HepG2 (cell line): ENCODE measurements at regions not wholly inside any gene's neighbourhood (a gene's known extent, or its start where the extent isn't known, plus 50 kb on each side); places are given as distances from the start of the nearest gene placed in this dataset.

Experiments
- ELF4 ChIP-seq: sonication (generic); formaldehyde crosslinking; IDR thresholded peaks from 2 replicates; pipeline ENCODE4 v1.5.0; 2020; ENCODE audit warnings: missing genetic modification reagents, mild to moderate bottlenecking, moderate library complexity, borderline replicate concordance
- GLI4 ChIP-seq: sonication (generic); formaldehyde crosslinking; IDR thresholded peaks from 2 replicates; pipeline ENCODE4 v1.5.1; 2020; ENCODE audit warnings: missing genetic modification reagents, mild to moderate bottlenecking, moderate library complexity, borderline replicate concordance
- GLMP ChIP-seq: sonication (generic); formaldehyde crosslinking; IDR thresholded peaks from 2 replicates; pipeline ENCODE4 v1.9.0; 2021; ENCODE audit warnings: missing genetic modification reagents, mild to moderate bottlenecking, borderline replicate concordance
- IKZF4 ChIP-seq: sonication (generic); formaldehyde crosslinking; IDR thresholded peaks from 2 replicates; pipeline ENCODE4 v1.5.1; 2020; ENCODE audit warnings: borderline replicate concordance, mild to moderate bottlenecking, low read depth, missing genetic modification reagents; ENCODE audit errors: not compliant biosample characterization
- MLXIP ChIP-seq: sonication (generic); formaldehyde crosslinking; IDR thresholded peaks from 2 replicates; pipeline ENCODE4 v1.9.0; 2021; ENCODE audit warnings: missing genetic modification reagents, borderline replicate concordance
- MTF1 ChIP-seq: sonication (generic); formaldehyde crosslinking; IDR thresholded peaks from 2 replicates; pipeline ENCODE4 v1.5.0; 2020; ENCODE audit warnings: missing genetic modification reagents
- PLRG1 ChIP-seq: fragments of 450-650 bp; conservative IDR thresholded peaks from 2 replicates; pipeline ENCODE4 v1.6.1; 2016
- PPARG ChIP-seq: conservative IDR thresholded peaks from 2 replicates; pipeline ENCODE4 v1.6.1; 2016; ENCODE audit warnings: missing biosample characterization, missing genetic modification reagents
- RELA ChIP-seq: sonication (generic); formaldehyde crosslinking; IDR thresholded peaks from 2 replicates; pipeline ENCODE4 v1.4.0; 2020; ENCODE audit warnings: missing genetic modification reagents
- RERE ChIP-seq: IDR thresholded peaks from 2 replicates; pipeline ENCODE4 v1.6.1; 2016; ENCODE audit warnings: low read depth, missing genetic modification reagents, missing compliant biosample characterization
- SMARCC2 ChIP-seq: fragments of 450-650 bp; IDR thresholded peaks from 2 replicates; pipeline ENCODE4 v1.6.1; 2017; ENCODE audit warnings: antibody characterized with exemption, mild to moderate bottlenecking
- SRSF1 ChIP-seq: fragments of 200-400 bp; formaldehyde crosslinking; optimal IDR thresholded peaks from 2 replicates; pipeline ENCODE3; 2017; ENCODE audit warnings: mild to moderate bottlenecking, low read depth, low read length, moderate library complexity
- TBP ChIP-seq: sonication (generic); formaldehyde crosslinking; IDR thresholded peaks from 2 replicates; pipeline ENCODE4 v1.5.0; 2020; ENCODE audit warnings: missing genetic modification reagents
- ZNF3 ChIP-seq: IDR thresholded peaks from 2 replicates; pipeline ENCODE4 v1.7.0; 2017; ENCODE audit warnings: inconsistent platforms
- ZNF75D ChIP-seq: sonication (generic); formaldehyde crosslinking; IDR thresholded peaks from 2 replicates; pipeline ENCODE4 v1.8.1; 2023; ENCODE audit warnings: missing genetic modification reagents, mild to moderate bottlenecking, borderline replicate concordance
- TF ChIP-seq, protein P1 (sequence below): sonication (generic); formaldehyde crosslinking; IDR thresholded peaks from 2 replicates; pipeline ENCODE4 v1.4.0; 2020; ENCODE audit warnings: mild to moderate bottlenecking, missing genetic modification reagents
- TF ChIP-seq, protein P2 (sequence below): sonication (generic); formaldehyde crosslinking; IDR thresholded peaks from 2 replicates; pipeline ENCODE4 v1.4.0; 2020; ENCODE audit warnings: missing genetic modification reagents

GRCh38 chr6:26197933-26198721 is 110.9 kb downstream of the HFE start (continued):
- TF ChIP-seq RERE: no peak
- no peak for TF ChIP-seq GLMP (CRISPR knock-in tag)
- TF ChIP-seq TBP: no peak
- TF ChIP-seq MLXIP (CRISPR knock-in tag): no peak
- TF ChIP-seq, protein P1, sequence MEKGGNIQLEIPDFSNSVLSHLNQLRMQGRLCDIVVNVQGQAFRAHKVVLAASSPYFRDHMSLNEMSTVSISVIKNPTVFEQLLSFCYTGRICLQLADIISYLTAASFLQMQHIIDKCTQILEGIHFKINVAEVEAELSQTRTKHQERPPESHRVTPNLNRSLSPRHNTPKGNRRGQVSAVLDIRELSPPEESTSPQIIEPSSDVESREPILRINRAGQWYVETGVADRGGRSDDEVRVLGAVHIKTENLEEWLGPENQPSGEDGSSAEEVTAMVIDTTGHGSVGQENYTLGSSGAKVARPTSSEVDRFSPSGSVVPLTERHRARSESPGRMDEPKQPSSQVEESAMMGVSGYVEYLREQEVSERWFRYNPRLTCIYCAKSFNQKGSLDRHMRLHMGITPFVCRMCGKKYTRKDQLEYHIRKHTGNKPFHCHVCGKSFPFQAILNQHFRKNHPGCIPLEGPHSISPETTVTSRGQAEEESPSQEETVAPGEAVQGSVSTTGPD (CRISPR knock-in tag): no peak
- TF ChIP-seq GLI4 (CRISPR knock-in tag): no peak
- TF ChIP-seq SRSF1: peak; percentile 11
- no peak for TF ChIP-seq ZNF3 (CRISPR knock-in tag)
- TF ChIP-seq IKZF4 (CRISPR knock-in tag): no peak
- TF ChIP-seq PLRG1: no peak
- no peak for TF ChIP-seq RELA (CRISPR knock-in tag)
- TF ChIP-seq ELF4 (CRISPR knock-in tag): no peak
- TF ChIP-seq MTF1 (CRISPR knock-in tag): no peak
- TF ChIP-seq SMARCC2: no peak
- no peak for TF ChIP-seq PPARG (CRISPR knock-in tag)
- TF ChIP-seq, protein P2, sequence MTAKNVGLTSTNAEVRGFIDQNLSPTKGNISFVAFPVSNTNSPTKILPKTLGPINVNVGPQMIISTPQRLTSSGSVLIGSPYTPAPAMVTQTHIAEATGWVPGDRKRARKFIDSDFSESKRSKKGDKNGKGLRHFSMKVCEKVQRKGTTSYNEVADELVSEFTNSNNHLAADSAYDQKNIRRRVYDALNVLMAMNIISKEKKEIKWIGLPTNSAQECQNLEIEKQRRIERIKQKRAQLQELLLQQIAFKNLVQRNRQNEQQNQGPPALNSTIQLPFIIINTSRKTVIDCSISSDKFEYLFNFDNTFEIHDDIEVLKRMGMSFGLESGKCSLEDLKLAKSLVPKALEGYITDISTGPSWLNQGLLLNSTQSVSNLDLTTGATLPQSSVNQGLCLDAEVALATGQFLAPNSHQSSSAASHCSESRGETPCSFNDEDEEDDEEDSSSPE: no peak
- no peak for TF ChIP-seq ZNF75D
